ENCODE measurements at regions not wholly inside any gene's neighbourhood (a gene's known extent, or its start where the extent isn't known, plus 50 kb on each side); places are given as distances from the start of the nearest gene placed in this dataset.

- TF ChIP-seq REST (IDR thresholded peaks at IDR 0.05; ENCODE audit: low read depth): no peak
These were observed 119.9 kb upstream of the PZP start (continued) for GRCh38 chr12:9328065-9328464.

- Histone ChIP-seq H3K4me2 (ENCODE audit: low read length) (no peak overlapping the region), H2AFZ (ENCODE audit: low read depth, low read length, poor library complexity, severe bottlenecking) (no peak overlapping the region), H3K4me1 (ENCODE audit: control insufficient read depth in 1 of 2, insufficient read depth in 2 of 2, low read length in 2 of 2) (no peaks in the 10 kb centered on the region), H3K27ac (ENCODE audit: low read depth, low read length) (no peak overlapping the region), H3K9me2 (ENCODE audit: insufficient read depth) (no peaks in the 10 kb centered on the region), H3K4me3 (replicated peaks in 1 of 2; ENCODE audit: low read depth in 1 of 2, low read length in 2 of 2) (no peak overlapping the region), H3K9ac (ENCODE audit: low read length) (no peak overlapping the region), H4K20me1 (ENCODE audit: insufficient read depth) (no peaks in the 10 kb centered on the region), H3K36me3 (ENCODE audit: control insufficient read depth in 1 of 2, insufficient read depth in 2 of 2, low read length in 2 of 2) (no peaks in the 10 kb centered on the region), H3K27me3 (ENCODE audit: insufficient read depth, low read length) (no peaks in the 10 kb centered on the region), H3K9me3 (ENCODE audit: control insufficient read depth in 1 of 2, insufficient read depth in 1 of 2, low read depth in 1 of 2, low read length in 2 of 2) (no peaks in the 10 kb centered on the region), H3K79me2 (ENCODE audit: insufficient read depth, low read length) (no peaks in the 10 kb centered on the region)
- ChIA-PET POLR2A (no interaction called here), RAD21 (ENCODE audit: low non-redundant PET in 1 of 2, low total read pairs in 2 of 2, uncharacterized antibody in 2 of 2, unreplicated experiment in 2 of 2) (no interaction called here), CTCF (no interaction called here)
- BruUV-seq (replicated peaks): no TSS peak
- DNase-seq (ENCODE audit: low read depth, low spot score) (no peak), ATAC-seq (no peak)
- intact Hi-C loops (cut with micrococcal nuclease): no loop called here
- TF ChIP-seq CTCF (IDR thresholded peaks at IDR 0.05 in 2 of 3, conservative IDR thresholded peaks at IDR 0.05 in 1 of 3; ENCODE audit: borderline replicate concordance in 1 of 3, insufficient read depth in 1 of 3, low read depth in 2 of 3, low read length in 2 of 3) (no peak), CEBPB (IDR thresholded peaks at IDR 0.05; ENCODE audit: low read depth) (no peak), ELF1 (IDR thresholded peaks at IDR 0.05; ENCODE audit: borderline replicate concordance, low read depth) (no peak), POLR2AphosphoS5 (IDR thresholded peaks at IDR 0.05; ENCODE audit: low read depth, low read length) (no peak), ZBTB33 (IDR thresholded peaks at IDR 0.05; ENCODE audit: extremely low read depth, insufficient replicate concordance, low read length) (no peak), YY1 (IDR thresholded peaks at IDR 0.05; ENCODE audit: extremely low read depth, insufficient replicate concordance, low read depth, low read length) (no peak), ZFX (IDR thresholded peaks at IDR 0.05) (no peak), ZNF274 (IDR thresholded peaks at IDR 0.05; ENCODE audit: low read depth, low read length) (no peak), ATF3 (IDR thresholded peaks at IDR 0.05) (no peak), MAX (IDR thresholded peaks at IDR 0.05) (no peak), REST (IDR thresholded peaks at IDR 0.05; ENCODE audit: low read depth) (no peak), CBX3 (IDR thresholded peaks at IDR 0.05; ENCODE audit: low read depth) (no peak)
These were observed 119.1 kb upstream of the PZP start for GRCh38 chr12:9327320-9327719.

Data from HCT116 (cell line).